ENCODE measurements at regions not wholly inside any gene's neighbourhood (a gene's known extent, or its start where the extent isn't known, plus 50 kb on each side); places are given as distances from the start of the nearest gene placed in this dataset.

DNA sequence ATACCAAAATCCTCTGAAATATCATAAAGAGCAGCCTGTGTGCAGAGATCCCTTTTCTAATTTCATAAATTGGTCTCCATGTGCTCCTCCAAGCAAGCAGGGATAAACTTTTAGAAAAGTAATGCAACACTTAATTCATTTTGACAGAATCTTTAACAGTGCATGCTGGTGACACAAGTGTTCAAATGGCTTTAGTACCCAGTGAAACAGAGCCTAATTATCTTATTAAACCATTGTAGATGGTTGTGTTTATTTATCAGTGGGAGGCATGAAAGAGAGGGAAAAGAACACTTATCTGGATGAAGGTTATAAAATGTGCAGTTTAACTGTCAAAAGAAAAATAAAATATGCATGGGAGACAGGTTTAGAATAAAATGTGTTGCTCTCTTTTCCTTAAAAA, 945.0 kb upstream of the PCDH20 start:
- DNase-seq = no peak

DNA sequence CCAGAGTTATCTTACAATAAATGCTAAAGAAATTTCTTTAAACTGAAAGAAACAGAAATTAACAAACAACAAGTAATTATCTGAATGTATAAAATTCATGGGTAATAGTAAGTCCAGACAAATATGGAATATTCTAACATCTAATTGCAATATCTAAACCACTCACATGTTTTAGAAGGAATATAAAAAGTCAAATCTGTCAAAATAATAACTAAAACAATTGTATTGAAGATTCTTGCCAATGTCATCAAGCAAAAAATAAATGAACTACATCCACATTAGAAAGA, 942.9 kb upstream of the PCDH20 start:
- DNase-seq = no peak

DNA sequence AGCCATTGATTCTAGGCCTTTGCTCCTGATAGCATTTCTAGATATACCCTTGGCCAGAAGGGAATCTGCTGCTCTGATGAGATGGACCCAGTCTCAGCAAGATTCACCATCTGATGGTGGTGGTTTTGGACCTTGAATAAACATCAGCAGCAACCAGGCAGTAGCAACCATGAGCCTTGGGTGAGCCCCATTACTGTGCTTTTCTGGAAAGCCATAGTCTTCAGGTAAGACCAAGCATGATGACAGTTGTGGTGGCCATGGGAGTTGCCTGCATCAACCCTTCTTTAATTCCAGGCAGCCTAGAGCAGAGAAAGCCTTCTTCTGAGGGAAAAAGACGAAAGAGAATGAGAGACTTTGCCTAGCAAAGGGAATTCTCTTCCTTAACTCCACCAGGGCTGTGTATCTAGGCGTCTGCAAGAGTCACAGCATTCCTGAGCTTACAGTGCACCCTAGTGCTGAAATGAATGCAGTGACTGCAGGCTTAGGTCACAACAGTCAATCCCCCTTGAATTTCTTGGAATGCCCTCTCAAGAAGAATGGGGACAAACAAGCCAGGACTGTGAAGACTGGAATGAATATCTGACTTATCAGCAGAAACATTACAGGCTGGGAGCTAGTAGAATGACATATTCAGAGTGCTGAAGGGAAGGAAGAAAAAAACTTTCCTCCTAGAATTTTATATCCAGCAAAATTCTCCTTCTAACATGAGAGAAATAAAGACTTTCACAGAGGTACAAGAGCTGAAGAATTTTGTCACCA, 942.4 kb upstream of the PCDH20 start:
- DNase-seq = peak; percentile 23

DNA sequence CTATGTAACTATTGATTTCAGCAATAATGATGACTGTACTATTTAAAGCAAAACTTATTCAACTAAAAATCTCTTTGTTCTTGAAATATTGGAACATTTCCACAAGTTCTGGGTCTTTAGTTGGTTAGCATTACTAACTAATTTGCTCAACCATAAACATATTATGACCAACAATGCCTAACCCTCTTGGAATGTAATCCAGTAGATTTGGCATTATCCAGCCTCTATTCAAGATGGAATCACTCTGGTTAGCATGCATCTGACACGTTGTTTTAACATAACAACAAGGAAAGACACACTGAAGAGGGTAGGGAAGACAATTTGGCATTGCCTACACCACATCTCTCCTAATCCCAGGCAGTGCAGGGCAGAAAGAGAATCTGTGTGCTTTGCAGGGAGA, 941.3 kb upstream of the PCDH20 start:
- no peak for DNase-seq

DNA sequence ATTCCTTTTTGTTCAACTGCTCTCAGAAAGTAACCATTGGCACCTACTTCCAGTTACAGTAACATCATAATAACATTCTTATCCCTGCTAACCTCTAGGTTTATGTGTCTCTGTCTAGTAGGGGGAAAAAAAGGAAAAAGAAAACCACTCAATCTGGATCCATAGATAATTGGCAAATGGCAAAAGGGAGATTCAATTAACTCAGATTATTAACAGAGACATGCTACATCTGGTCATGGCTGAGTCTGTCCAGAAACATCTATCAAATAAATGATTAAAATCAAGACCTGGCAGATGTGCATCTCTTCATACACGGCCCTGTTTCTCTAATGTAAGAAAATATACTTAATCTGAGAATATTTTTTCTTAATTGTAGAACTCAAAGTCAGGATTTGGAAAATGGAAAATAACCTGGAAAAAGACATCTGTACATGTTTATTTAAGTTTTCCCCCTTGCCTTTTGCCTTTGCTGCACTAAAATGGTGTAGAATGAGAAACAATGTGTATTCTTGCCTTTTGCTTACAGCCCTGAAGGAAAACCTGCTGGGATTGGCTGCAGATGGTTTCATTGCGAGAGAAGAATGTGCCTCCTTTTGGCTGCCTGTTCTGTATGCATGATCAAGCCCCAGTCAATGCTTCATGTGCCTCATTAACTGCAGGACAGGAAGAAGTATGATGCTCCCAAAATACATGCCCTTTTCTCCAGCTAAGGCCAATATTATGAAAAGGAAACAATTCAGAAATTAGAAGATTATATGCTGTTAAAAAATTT, 921.6 kb upstream of the PCDH20 start:
- no peak for DNase-seq

DNA sequence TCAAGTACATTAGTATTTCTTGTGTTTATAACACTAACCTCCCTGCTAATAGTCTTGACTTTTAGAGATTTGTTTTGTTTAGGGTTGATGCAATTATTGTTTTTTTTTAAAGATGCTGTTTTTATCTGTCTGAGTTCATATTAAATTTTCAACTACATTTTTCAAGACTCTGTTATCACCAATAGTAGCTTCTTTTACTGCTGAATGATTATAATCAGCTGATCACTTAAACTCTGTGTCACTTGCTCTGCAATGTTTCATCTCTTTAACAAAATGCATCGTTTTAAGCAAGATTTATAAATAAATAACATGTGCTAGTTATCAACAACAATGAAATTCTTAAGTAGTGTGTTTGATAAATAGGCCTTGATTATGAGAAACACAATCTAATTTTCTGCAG, 920.9 kb upstream of the PCDH20 start:
- no peak for DNase-seq

DNA sequence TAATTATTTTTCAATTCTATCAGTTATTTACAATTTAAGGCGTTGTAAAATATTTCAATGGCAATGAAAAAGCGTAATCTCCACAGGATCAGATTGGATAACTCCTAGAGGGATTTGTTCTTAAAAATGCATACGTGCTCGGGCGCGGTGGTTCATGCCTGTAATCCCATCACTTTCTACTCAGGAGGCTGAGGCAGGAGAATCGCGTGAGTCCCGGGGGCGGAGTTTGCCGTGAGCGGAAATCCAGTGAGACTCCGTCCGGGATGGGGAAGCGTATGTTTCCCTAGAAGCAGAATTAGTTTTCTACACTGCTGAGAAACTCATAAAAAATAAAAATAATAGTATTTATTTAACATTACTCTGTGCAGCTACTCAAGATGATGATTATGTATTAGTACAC, 917.8 kb upstream of the PCDH20 start:
- no peak for DNase-seq

DNA sequence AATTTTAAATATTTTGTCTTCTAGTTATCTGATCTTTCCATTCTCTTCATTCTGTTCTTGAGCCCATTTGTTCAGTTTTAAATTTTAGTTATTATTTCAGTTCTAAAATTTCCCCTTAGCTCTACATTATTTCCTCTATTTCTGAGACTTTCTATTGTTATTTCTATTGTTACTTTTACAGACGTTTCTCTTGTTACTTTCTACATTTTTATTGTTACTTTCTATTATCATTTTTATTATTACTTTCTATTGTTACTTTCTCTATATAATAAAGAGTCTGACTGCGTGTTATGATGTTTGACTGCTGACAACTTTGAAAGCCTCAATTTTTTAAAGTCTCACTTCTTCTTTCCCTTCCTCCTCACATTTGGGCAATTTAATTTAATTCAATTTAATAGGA, 915.7 kb upstream of the PCDH20 start:
- DNase-seq = no peak

DNA sequence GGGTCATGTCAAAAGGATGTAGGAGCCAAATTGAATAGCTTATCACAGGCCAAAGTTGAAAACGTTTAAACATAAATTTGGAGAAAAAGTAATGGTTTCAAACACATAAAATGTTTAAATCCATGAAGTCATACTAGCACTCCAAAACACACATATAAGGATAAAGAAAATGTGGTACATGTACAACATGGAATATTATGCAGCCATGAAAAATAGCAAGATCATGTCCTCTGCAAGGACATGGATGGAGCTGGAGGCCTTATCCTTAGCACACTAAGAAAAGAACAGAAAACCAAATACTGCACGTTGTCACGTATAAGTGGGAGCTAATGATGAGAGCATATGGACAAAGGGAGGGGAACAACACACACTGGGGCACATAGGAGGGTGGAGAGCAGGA, 911.7 kb upstream of the PCDH20 start:
- DNase-seq = no peak

DNA sequence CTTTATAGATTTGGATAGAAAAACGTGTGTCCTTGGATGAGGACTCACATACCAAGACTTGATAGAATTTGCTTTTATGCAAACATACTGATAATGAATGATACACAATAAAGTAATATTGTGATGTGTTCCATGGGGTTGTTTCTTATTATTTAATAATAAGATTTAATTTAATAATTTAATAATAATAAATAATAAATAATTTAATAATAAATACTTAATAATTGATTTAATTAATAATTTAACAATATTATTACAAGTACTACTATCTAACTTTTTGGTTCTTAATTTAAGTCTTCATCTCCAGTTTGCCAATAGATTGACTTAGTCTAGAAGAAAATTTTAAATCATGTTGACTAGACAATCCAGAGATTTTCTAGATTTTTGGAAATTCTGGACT, 909.2 kb upstream of the PCDH20 start:
- DNase-seq = no peak

DNA sequence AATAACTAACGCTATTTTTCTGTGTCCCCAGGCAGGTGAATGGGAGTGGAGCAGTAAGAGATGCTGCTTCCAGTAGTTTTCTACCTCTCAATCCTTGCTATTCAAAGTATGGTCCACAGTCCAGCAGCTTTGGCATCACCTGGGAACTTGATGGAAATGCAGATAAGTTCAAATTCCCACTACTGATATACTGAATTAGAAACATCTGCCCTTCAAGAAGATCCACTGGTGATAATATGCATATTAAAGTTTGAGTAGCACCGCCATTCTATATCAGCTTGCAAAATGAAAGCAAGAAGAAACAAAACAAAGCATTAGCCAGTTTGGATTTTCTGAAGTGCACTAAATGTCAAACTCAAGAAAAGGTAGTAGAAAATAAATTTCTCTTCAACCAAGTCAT, 906.2 kb upstream of the PCDH20 start:
- DNase-seq = no peak

DNA sequence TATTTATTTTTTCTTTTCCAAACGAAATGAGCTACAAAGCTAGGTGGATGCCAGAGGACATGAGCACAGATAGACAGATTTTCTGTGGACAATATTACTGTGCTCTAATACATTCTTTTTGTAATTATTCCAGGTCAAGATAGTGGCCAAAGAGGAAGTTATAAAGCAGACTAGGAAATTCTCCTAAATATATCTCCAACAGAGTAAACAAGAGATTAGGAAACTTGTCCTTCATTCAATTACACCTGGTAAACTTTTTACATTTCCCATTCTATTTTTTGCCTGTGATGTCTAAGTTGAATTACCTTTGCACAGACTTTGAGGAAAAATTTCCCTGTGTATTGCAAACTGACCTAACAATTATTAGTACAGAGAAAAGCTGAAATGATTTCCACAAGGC, 905.5 kb upstream of the PCDH20 start:
- DNase-seq = no peak

DNA sequence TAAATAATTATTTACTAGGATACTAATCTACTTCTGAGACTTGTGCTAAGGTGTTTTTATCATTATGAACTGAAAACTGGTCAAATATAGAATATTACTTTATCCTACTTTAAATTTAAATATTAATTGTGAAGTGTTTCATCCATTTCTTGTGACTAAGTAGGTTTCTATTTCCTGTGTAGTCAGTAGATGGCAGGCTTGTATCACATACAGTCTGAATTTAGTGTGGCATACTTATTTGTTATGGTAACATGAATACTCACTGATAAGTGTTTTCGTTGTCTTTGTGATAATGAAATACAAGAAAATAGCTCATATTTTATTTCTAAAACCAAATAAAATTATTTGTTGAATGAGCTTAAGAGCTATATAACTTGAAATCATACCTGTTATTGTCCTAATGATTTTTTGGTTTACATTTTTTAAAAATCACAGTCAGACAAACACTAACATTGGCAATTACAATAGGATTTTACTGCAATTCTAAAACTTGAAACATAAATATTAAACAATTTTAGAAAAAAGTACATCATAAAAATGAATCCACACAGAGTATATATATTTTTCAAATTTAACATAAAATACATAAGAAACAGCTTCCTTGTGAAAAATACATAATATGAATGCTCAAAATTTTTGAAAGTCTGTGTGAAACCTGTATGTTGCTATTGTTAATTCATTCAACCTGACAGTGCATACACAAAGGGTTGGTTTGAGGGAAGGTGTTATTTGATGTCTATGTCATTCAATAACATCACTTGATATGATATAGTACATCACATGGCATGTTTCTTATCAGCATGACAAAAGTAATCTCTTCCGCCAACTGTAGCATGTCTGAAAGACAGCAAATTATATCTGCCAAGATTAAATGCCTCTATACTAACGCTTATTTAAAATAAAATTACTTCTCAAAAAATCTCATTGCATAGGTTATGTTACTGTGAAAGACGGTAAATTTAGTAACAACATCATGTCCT, 904.8 kb upstream of the PCDH20 start:
- DNase-seq = peak; percentile 47

DNA sequence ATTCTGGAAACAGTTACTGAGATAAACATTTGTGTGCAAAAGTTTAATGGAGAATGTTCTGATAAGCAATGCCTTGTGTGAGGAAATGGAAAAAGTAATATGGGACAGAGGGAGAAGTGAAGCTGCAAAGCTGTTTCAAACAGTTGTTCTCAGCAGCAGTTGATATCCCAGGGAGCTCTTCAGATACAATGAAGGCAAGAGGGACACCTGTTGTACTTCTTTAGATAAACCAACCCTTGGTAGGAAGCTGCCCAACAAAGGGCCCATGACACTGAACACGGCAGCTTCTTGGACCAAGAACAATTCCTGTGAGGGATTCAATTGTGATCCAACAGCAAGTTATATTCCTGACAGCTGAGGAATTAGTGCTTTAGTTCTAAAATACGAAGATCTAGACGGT, 894.3 kb upstream of the PCDH20 start:
- no peak for DNase-seq

DNA sequence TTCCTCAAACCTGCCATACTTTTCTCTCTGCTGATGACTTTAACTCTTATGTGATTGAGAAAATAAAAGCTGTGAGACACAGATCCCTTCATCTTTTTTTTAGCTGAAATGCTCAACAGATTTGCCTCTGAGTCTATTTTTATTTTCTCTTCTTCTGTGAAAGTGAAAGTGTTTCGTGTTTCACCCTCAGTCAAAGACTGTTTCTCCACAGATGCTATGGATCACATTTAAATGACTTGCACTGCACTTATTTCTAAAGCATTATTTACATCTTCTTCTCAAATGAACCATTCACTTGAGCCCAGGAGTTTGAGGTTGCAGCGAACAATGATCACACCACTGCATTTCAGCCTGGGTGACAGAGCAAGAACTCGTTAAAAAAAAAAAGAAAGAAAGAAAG, 890.1 kb upstream of the PCDH20 start:
- no peak for DNase-seq

DNA sequence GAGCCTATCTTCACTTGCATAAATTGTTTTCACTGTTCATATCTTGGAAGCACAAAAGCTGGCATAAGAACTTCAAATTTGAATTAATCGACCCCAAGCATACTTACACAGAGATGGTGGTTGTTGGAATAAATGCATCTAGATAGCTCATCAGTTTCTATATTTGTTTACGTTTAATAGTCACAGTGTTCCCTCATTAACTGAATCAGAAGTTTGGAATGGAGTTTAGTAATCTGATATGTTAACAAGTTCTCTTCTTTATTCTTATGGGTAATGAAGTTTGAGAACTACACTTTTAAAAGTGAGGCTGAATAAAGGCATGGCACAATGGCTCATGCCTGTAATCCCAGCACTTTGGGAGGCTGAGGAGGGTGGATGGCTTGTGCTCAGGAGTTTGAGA, 886.7 kb upstream of the PCDH20 start:
- DNase-seq = no peak

DNA sequence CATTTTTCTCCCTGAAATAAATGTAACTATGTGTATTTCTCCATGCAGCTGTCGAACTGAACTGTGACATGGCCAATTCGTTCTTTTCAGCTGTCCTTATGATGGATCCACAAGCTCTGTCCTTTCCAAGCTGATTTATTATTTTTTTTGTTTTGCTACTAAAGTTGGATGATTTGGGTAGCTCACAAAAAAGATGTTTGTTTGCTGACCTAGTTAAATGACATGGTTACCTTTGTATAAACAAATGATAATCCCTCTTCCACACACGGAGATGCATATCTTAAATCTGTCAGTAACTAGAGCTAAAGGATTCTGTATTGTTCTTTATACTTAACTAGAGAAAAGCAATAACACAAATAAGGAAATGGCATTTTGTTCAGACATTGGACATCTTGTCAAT, 884.3 kb upstream of the PCDH20 start:
- DNase-seq = no peak

DNA sequence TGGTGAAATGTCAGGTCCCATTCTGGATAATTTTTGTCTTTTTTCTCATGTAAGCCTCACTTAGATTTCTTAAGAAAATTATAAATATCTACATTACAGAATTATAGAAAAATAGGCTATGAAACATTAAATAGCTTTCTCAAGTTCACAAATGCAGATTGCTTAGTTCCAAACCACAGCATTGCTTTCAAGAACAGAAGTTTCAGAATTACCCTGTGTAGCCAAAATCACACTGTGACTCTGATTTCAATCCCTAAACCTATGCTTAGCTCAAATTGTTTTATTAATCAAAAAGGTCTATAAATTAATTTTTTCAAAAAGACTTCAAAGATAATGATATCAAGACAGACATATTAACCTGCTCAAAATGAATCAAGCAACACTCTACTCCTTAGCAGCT, 881.2 kb upstream of the PCDH20 start:
- no peak for DNase-seq

DNA sequence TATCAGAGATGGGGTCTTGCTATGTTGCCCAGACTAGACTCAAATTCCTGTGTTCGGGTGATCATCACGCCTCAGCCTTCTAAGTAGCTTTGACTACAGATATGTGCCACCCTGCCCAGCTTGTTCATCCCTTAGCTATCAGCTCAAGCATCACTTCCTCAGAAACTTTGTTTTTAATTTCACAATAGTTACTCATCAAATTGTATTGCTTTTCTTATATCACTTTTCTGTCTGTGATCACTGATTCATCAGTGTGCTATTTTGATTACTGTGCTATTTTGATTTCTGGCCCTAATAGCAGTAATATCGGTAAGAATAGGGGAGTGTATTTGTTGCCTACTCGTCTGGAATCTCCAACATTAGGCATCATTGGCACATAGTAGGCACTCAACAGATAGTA, 878.6 kb upstream of the PCDH20 start:
- no peak for DNase-seq

DNA sequence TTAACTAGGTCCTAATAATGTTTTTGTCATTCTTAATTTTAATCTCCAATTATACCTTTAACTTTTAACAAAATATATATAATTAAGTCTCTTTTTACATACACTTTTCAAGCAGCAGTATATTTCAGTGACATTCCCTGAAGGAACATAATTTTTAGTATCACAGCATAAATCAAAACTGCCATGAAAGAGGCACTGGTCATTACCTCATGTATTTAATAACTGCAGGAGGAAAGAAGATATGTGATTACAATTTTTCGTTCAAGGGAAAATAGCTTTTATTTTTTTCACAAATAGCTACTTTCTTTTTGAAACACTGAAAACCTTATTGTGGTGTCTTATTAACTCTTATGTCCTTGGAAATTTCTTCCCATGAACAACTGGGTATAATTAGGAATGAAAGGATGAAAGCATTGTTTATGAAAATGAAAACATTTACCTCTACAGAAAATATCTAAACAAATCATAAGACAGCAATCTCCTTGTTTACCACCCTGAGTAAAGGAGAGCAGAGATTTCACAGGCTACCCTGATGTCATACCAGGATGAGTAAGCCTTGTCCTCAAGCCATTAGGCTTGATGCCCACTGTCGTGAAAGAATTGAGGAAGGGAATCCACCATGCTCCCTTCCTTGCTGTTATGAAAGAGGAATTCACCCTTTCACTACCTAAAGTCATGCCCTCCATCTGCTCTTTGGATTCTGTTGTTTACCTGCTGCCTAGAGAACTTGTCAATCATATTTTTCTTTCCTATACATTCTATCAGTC, 877.2 kb upstream of the PCDH20 start:
- DNase-seq = no peak

DNA sequence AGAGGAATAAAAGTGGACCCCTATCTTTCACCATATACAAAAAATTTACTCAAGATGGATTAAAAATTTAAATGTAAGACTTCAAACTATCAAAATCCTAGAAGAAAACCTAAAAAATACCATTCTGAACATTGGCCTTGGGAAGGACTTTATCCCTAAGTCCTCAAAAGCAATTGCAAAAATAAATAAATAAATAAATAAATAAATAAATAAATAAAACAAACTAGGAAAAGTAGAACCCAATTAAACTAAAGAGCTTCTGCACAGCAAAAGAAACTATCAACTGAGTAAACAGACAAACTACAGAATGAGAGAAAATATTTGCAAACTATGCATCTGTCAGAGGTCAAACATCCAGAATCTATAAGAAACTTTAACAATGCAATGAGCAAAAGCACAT, 874.9 kb upstream of the PCDH20 start:
- DNase-seq = no peak

DNA sequence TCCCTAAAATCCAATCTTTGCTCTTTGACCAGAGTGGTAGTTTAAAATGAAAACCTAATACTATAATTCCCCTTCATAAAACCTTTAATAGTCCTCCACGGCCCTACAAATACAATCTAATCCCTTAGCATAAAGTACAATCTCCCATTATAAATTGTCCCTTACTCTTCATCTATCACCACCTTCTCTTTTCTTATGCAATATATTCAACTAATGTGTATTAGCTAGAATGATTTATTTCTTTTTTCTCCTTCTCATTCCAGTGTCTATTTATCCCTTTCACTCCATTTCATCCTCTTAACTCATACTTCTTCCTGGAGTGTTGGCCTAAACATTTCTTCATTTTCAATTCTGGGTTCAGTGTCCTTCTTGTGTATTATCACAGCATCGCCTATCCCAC, 872.1 kb upstream of the PCDH20 start:
- DNase-seq = no peak

DNA sequence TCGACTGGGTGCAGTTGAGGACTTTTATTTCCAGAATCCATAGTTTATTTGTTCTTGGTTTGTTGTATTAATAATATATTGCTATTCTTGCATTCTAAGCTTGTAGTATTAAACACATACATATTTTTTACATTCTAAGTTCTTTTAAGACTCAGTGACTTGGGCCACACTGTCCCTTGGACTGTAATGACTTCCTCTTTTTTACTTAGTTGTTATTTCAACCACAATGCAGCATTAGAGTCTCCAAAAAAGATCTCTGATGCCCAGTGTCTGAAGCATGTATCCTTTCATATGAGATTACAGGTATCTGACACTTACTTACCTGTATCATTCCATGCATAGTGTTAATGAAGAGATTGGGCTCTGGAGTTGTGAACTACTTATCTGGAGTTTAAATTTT, 864.9 kb upstream of the PCDH20 start:
- DNase-seq = no peak
